Kidney epithelial cell (primary cell): ENCODE measurements at regions not wholly inside any gene's neighbourhood (a gene's known extent, or its start where the extent isn't known, plus 50 kb on each side); places are given as distances from the start of the nearest gene placed in this dataset.

Source experiments
- DNase-seq: peaks from one replicate; pipeline ENCODE4 v3.0.0-alpha.2; 2010; ENCODE audit warnings: low read depth
- H3K27me3 ChIP-seq: 2 replicates; pipeline ENCODE4 v1.6.0; 2011; ENCODE audit warnings: low read length; ENCODE audit not compliant: control insufficient read depth, insufficient read depth
- H3K36me3 ChIP-seq: 2 replicates; pipeline ENCODE4 v1.5.1; 2011; ENCODE audit warnings: low read length; ENCODE audit not compliant: control insufficient read depth, insufficient read depth
- H3K4me3 ChIP-seq: 2 replicates; pipeline ENCODE4 v1.5.1; 2011; ENCODE audit warnings: low read depth, mild to moderate bottlenecking, control low read depth, low read length
- TF ChIP-seq, protein P1 (sequence below): IDR thresholded peaks from 2 replicates; pipeline ENCODE4 v1.5.1; 2011; ENCODE audit warnings: mild to moderate bottlenecking, moderate library complexity, low read length, control low read depth, inconsistent platforms; ENCODE audit not compliant: insufficient read depth, poor library complexity, severe bottlenecking

DNA sequence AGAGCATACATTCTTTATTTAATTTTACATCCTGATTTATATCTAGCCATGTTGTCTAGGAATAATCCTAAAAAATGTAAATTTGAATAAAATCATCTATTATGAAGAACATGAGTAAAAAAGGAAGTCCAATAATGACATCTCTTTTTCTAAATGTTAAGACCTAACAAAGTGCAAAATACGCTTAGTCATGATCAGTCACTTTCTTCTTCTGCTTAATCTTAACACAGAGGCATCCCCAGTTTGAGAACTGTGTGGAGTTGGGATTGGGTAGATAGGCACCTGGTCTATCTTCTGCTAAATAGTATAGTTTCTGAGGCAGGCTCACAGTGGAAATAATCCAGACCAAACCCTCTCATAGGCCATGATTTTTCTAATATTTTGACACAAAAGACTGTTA, 311.7 kb upstream of the LRRC7 start:
- Histone ChIP-seq H3K36me3 (no peaks in the 10 kb centered on the region), H3K4me3 (no peak overlapping the region), H3K27me3 (no peaks in the 10 kb centered on the region)
- TF ChIP-seq, protein P1, sequence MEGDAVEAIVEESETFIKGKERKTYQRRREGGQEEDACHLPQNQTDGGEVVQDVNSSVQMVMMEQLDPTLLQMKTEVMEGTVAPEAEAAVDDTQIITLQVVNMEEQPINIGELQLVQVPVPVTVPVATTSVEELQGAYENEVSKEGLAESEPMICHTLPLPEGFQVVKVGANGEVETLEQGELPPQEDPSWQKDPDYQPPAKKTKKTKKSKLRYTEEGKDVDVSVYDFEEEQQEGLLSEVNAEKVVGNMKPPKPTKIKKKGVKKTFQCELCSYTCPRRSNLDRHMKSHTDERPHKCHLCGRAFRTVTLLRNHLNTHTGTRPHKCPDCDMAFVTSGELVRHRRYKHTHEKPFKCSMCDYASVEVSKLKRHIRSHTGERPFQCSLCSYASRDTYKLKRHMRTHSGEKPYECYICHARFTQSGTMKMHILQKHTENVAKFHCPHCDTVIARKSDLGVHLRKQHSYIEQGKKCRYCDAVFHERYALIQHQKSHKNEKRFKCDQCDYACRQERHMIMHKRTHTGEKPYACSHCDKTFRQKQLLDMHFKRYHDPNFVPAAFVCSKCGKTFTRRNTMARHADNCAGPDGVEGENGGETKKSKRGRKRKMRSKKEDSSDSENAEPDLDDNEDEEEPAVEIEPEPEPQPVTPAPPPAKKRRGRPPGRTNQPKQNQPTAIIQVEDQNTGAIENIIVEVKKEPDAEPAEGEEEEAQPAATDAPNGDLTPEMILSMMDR: no peak
- no peak for DNase-seq

DNA sequence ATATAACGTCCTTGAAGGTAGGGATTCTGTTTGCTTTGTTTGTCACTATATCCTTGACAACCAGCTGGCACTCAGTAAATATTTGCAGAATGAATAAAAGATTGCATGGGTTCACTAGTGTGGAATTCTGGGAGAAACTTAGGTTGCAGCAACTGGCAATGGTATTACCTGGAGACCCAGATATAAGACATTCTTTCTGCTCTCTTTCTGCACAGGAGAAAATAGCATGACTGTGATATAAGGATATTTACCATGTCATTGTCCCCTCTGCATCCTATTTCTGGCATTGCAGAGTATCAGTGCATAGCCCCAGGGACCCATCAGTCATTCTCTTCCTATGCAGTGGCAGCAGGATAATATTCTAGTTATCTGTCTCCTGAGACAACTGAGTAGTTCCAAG, 308.9 kb upstream of the LRRC7 start:
- H3K36me3 ChIP-seq: no peaks in the 10 kb centered on the region
- TF ChIP-seq, protein P1: no peak
- DNase-seq: no peak
- no peak overlapping the region for H3K4me3 ChIP-seq
- H3K27me3 ChIP-seq: no peaks in the 10 kb centered on the region

DNA sequence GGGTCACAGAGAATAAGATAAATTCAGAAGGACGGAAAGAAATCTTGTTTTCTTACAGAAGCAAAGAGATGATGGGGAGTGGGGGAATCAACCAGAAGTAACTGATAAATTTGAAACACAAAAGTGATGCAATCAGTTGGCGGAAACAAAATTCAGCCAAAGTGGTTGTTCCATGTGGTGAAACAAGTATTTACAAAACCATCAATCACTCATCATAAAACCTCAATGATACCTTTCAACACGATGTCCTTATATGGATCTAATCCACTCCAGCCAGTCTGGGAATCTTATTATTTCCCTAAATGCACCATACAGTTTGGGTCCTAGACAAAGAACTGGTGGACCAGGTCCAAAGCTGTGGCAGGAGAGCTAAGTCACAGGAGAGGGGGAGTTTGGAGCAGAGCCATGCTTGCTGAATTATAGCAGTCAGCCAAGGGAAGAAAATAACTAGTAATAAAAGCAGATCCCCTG, 303.8 kb upstream of the LRRC7 start:
- H3K27me3 ChIP-seq: no peaks in the 10 kb centered on the region
- TF ChIP-seq, protein P1: no peak
- no peaks in the 10 kb centered on the region for H3K36me3 ChIP-seq
- DNase-seq: peak; percentile 5
- no peak overlapping the region for H3K4me3 ChIP-seq

DNA sequence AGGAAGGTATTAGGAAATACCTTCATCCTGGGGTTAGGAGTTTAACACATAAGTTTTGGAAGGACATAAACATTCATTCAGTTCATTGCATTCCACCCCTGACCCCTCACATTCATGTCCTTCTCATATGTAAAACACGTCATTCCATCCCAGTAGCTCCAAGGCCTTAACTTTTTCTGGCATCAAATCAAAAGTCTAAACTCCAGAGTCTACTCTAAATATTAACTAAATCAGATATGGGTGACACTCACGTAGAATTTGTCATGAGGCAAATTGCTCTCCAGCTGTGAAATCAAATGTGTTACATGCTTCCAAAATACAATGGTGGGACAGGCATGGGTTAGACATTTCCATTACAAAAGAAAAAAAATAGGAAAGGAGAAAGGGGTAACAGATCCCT, 298.2 kb upstream of the LRRC7 start:
- TF ChIP-seq, protein P1: no peak
- no peak overlapping the region for H3K4me3 ChIP-seq
- no peak for DNase-seq
- no peaks in the 10 kb centered on the region for H3K27me3 ChIP-seq
- no peaks in the 10 kb centered on the region for H3K36me3 ChIP-seq

DNA sequence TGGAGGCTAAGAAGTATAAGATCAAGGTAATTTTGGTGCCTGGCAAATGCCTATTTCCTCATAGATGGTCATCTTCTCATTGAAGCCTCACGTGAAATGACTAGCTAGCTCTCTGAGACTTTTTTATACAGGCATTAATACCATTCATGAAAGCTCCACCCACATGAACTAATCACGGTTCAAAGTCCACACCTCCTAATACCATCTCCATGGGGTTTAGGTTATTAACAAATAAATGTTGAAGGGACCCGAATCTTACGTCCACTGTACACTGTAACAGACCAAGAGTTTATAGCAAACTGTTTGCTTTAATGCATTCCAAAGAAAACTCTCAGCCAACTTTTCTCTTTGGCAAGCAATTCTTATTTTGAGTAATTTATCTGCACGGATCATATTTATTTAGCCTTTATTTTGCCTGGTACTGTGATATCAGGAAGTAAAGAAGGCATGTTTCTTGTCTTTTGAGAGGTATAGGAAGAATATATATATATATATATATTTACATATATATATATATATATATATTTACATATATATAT, 296.1 kb upstream of the LRRC7 start:
- no peak for DNase-seq
- H3K27me3 ChIP-seq: no peaks in the 10 kb centered on the region
- no peak overlapping the region for H3K4me3 ChIP-seq
- TF ChIP-seq, protein P1: no peak
- H3K36me3 ChIP-seq: no peaks in the 10 kb centered on the region

DNA sequence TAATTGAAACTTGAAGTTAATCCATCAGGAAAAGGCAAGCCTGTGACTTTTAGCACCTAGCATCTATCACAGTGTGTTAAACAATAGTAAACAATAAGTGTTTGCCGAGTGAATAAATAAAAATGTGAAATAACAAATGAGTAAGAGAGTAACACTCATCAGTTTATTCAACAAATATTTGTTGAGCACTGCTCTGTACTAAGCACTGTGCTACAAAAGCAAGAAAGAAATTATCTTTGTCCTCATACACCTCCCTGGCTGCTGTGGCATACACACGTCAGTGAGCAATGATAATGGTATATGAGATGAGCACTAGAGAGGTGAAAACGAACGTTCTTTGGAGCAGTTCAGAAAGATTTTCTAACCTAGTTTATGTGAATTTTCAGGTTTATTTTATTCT, 295.0 kb upstream of the LRRC7 start:
- no peak for DNase-seq
- Histone ChIP-seq H3K36me3 (no peaks in the 10 kb centered on the region), H3K27me3 (no peaks in the 10 kb centered on the region), H3K4me3 (no peak overlapping the region)
- TF ChIP-seq, protein P1: no peak
